OCI-LY7 (cell line): ENCODE measurements at regions not wholly inside any gene's neighbourhood (a gene's known extent, or its start where the extent isn't known, plus 50 kb on each side); places are given as distances from the start of the nearest gene placed in this dataset.

ENCODE experiments used
- CTCF ChIP-seq: fragments of 200-600 bp; sonication (generic); conservative IDR thresholded peaks from 2 replicates; pipeline ENCODE4 v1.5.1; 2014; ENCODE audit warnings: mild to moderate bottlenecking, antibody characterized with exemption, low read length, moderate library complexity, mixed read lengths
- EZH2phosphoT487 ChIP-seq: fragments of 200-600 bp; sonication (generic); IDR thresholded peaks from 2 replicates; pipeline ENCODE4 v1.6.1; 2018; ENCODE audit warnings: low read depth, borderline replicate concordance, mild to moderate bottlenecking, mixed run types, antibody characterized with exemption, low read length, moderate library complexity, mixed read lengths

GRCh38 chrX:137483554-137483953, 82.4 kb upstream of the ZIC3 start:
- TF ChIP-seq EZH2phosphoT487 (no peak), CTCF (no peak)
